ENCODE measurements at regions not wholly inside any gene's neighbourhood (a gene's known extent, or its start where the extent isn't known, plus 50 kb on each side); places are given as distances from the start of the nearest gene placed in this dataset.

GRCh38 chr4:177574446-177574845 lies 132.2 kb upstream of the AGA start:
- no peak for DNase-seq

DNA sequence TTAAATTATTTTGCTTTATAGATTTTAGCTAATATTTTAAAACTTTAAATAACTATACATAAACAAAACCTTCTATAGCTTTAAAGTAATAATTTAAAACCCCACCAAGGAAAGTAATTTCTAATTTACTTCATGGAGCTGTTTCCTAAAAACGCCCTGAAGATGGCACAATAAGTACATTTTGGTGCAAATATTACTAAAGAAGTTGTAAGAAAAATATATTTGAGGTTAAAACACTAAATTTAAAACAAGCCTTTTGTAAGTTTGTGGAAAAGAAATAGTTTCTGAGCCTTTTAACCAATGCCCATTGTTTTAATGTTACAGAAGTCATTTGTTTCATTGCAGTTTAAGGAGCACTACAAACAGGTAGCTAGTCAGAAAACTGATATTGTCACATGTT lies 137.4 kb upstream of the AGA start:
- no peak for DNase-seq

GRCh38 chr4:177582992-177583391 lies 140.8 kb upstream of the AGA start:
- no peak for DNase-seq

GRCh38 chr4:177587989-177588388 lies 145.8 kb upstream of the AGA start:
- no peak for DNase-seq

DNA sequence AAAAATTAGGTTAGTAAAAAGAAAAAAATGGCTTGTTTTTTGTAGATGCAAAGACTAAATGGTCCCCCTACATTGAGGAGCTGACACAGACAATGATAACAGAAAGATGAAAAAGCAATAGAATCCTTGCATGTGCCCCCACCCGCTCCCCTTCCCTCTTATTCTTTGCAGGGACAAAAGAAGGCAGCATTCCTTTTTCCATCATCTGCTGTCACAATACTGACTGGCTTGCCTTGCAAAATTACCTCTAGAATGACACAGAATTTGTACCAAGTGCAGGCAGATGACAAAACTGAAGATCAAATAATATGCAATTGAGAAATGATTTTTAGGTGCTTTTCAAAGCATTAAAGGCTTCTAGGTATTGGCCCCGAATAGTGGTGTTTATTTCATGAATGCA lies 153.1 kb upstream of the AGA start:
- DNase-seq = no peak

- DNase-seq = no peak
Measured at GRCh38 chr4:177596035-177596434, 153.8 kb upstream of the AGA start.

DNA sequence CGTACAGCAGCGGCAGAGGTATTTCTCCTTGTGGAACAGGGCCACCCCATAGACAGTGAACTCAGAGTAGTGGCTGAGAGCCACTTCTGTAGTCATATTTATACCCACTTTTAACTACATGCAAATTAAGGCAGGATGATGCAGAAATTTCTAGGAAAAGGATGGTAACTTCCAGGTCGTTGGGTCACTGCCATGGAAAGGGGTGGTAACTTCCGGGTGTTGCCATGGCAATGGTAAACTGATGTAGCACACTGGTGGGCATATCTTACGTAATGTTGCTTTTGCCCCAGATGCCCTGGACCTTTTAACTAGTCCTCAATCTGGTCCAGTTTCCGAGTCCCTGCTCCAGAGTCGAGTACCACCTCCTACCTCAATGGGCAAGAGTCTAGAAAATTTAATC lies 154.8 kb upstream of the AGA start:
- DNase-seq = no peak

DNA sequence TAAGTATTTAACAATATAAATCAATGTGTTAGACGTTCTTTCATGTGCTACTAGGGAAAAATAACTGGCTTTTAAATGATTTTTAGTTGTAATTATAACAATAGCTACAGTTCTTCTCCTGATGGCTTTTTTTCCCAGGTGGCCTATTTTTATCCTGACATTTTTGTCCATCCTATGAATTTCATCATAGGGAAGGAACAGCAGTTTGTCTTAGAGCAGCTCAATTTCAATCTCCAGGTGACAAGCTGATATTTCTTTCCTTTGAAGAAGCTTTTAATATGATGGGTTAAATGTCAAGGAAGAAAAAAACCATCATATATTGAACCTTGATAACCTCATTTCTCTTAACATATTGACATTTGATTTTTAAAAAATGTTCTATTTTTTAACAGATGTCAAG lies 163.0 kb upstream of the AGA start:
- DNase-seq = no peak

DNA sequence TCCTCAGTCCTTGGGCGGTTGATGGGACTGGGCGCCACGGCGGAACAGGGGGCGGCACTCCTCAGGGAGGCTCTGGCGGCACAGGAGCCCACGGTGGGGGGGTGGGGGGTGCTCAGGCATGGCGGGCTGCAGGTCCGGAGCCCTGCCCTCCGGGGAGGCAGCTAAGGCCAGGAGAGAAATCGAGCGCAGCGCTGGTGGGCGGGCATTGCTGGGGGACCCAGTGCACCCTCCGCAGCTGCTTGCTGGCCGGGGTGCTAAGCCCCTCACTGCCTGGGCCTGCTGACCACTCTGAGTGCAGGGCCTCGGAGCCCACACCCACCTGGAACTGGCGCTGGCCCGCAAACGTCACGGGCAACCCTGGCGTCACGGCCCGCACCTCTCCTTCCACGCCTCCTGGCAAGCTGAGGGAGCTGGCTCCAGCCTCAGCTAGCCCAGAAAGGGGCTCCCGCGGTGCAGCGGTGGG lies 164.9 kb upstream of the AGA start:
- no peak for DNase-seq

- DNase-seq = no peak
Measured at GRCh38 chr4:177611974-177612664, 169.9 kb upstream of the AGA start.

- no peak for DNase-seq
Measured at GRCh38 chr4:177612684-177613083, 170.4 kb upstream of the AGA start.

GRCh38 chr4:177632481-177632880 lies 190.2 kb upstream of the AGA start:
- DNase-seq = no peak

- DNase-seq = no peak
Measured at GRCh38 chr4:177638871-177639270, 196.6 kb upstream of the AGA start.

DNA sequence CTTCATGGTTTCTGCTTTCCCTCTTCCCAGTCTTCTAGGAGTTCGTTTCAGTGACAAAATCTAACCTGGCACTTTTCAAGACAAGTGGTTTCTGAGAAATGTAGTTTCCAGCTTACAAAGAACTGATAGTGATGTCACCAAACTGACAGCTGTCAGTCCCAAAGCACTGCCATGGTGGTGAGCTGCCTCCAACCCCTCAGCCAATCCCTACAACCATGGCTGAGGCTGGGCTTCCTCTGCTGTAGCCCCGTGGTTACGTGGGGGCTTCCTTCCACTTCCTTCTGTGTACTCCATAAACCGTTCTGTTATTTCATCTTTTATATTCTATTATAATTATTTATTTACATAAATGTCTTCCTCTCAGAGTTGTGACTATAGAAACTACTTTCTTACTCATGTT lies 198.6 kb upstream of the AGA start:
- no peak for DNase-seq

DNA sequence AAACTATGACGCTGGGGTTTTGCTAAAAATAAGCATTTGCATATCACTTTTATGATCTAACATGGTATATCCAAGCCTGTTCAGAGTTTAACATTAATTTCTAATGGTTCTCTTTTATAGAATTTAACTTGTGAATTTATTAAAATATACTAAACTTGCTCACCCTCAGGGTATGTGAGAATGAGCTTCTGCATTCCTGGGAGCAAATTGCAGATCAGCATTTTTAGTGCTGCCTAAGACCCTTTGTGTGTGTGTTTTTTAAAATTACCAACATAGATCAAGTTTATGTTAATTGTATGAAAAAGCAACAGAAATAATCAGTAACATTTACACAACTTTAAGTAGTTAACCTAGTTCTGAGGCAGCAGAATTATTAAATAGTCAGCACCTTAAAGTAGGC lies 218.0 kb upstream of the AGA start:
- DNase-seq = no peak

DNA sequence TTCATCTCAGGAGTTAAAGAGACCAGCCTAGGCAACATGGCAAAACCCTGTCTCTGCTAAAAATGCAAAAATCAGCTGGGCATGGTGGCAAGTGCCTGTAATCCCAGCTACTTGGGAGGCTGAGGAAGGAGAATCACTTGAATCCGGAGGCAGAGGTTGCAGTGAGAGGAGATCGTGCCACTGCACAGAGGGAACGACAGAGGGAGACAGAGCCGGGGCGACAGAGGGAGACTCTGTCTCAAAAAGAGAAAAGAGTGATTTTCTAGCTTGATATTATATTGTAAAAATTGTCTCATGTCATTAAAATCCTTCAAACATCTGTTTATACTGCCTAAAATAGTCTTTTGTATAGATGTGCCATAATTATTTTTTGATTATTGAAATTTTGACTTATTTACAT lies 225.4 kb upstream of the AGA start:
- no peak for DNase-seq

- no peak for DNase-seq
Measured at GRCh38 chr4:177671387-177671786, 229.2 kb upstream of the AGA start.

- DNase-seq = no peak
Measured at GRCh38 chr4:177671845-177672244, 229.6 kb upstream of the AGA start.

- DNase-seq = no peak
Measured at GRCh38 chr4:177673985-177674489, 231.8 kb upstream of the AGA start.

DNA sequence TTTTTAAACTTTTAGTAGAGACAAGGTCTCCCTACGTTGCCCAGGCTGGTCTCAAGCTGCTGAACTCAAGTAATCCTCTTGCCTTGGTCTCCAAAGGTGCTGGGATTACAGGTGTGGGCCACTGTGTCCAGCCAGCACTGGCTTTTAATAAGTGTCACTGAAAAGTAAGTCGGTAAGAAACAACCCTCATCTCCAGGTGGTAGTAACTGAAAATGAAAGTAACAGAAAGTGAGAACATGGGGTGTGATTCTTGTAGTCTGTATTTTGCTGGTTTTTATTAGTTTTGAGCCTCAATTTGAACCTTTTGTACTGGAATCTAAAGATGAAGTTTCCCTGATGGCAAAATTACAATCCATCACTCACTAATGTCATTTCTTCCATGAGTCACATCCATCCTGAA lies 238.1 kb upstream of the AGA start:
- DNase-seq = no peak

GRCh38 chr4:177681902-177682301 lies 239.7 kb upstream of the AGA start:
- no peak for DNase-seq

DNA sequence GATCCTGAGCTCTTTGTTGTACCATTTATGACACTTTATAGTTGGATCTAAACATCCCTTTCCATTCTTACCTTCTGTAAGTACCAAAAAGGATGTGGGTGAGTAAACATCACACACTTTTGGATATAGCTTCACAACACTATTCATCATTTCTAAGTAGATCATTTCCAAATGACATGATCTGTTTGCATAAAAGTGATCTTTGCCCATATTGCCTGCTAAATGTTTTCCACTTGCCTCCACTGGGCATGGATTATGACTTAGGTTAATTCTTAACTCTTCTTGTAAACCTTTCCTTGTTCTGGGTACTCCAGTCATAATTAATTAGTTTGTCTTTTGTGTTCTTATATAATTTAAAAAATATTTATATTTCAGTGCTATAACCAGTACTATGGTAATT lies 244.9 kb upstream of the AGA start:
- DNase-seq = no peak

DNA sequence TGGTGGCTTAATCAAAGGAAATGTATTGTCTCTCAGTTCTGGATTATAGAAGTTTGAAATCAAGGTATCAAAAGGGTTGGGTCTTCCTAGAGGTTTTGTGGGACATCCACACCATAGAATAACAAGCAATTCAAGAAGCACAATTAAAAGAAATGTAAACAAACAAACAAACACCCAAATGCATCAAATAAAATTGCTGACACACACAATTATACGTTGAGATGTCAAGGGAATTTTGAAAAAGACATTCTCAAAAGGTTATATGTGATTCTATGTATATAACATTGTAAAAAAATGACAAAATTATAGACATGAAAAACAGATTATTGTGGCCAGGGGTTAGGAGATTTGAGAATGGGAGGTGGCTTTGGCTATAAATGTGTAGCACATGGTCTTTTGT lies 250.7 kb upstream of the AGA start:
- no peak for DNase-seq

- DNase-seq = no peak
Measured at GRCh38 chr4:177696438-177696966, 254.3 kb upstream of the AGA start.
